ENCODE measurements at regions not wholly inside any gene's neighbourhood (a gene's known extent, or its start where the extent isn't known, plus 50 kb on each side); places are given as distances from the start of the nearest gene placed in this dataset.

GRCh38 chr4:117610706-117611308, 423.5 kb upstream of the NDST3 start:
- no peak overlapping the region for H3K27ac Mint-ChIP-seq
- DNase-seq = no peak
- peaks cover 23% of the 10 kb centered on the region for H3K9me3 Mint-ChIP-seq
- TF ChIP-seq, protein P1, sequence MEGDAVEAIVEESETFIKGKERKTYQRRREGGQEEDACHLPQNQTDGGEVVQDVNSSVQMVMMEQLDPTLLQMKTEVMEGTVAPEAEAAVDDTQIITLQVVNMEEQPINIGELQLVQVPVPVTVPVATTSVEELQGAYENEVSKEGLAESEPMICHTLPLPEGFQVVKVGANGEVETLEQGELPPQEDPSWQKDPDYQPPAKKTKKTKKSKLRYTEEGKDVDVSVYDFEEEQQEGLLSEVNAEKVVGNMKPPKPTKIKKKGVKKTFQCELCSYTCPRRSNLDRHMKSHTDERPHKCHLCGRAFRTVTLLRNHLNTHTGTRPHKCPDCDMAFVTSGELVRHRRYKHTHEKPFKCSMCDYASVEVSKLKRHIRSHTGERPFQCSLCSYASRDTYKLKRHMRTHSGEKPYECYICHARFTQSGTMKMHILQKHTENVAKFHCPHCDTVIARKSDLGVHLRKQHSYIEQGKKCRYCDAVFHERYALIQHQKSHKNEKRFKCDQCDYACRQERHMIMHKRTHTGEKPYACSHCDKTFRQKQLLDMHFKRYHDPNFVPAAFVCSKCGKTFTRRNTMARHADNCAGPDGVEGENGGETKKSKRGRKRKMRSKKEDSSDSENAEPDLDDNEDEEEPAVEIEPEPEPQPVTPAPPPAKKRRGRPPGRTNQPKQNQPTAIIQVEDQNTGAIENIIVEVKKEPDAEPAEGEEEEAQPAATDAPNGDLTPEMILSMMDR (IDR thresholded peaks at IDR 0.05) = no peak
- H3K4me1 Mint-ChIP-seq = no peaks in the 10 kb centered on the region
- no peak overlapping the region for H3K4me3 Mint-ChIP-seq
- peaks cover 3% of the 10 kb centered on the region for H3K27me3 Mint-ChIP-seq (ENCODE audit: low read depth, poor library complexity)
- no peaks in the 10 kb centered on the region for H3K36me3 Mint-ChIP-seq (ENCODE audit: low read depth)

- Mint-ChIP-seq H3K27me3 (ENCODE audit: low read depth, poor library complexity) (no peaks in the 10 kb centered on the region), H3K9me3 (peaks cover 25% of the 10 kb centered on the region), H3K36me3 (ENCODE audit: low read depth) (no peaks in the 10 kb centered on the region), H3K4me1 (peaks cover 12% of the 10 kb centered on the region), H3K4me3 (no peak overlapping the region), H3K27ac (no peak overlapping the region)
- no peak for DNase-seq
- TF ChIP-seq, protein P1 (IDR thresholded peaks at IDR 0.05) = no peak
These were observed 412.6 kb upstream of the NDST3 start for GRCh38 chr4:117621673-117622072.

DNA sequence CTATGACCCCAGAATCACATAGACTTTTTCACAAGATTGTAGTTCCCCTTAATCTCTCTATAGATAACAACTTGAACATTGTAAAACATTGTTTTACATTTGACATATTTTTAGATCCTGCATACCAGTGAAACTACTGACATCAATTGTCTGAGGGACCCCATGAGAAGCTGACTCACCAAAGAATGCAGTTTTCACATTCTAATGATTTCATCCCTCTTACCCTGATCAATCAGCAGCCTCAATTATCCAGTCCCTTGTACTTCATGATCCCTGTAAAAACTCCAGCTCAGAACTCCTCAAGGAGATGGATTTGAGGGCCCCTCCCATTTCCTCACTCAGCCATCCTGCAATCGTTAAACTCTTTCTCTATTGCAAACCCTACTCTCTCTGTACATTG, 411.0 kb upstream of the NDST3 start:
- Mint-ChIP-seq H3K9me3 (peaks cover 15% of the 10 kb centered on the region), H3K4me3 (no peak overlapping the region), H3K27me3 (ENCODE audit: low read depth, poor library complexity) (no peaks in the 10 kb centered on the region), H3K4me1 (peaks cover 12% of the 10 kb centered on the region), H3K36me3 (ENCODE audit: low read depth) (no peaks in the 10 kb centered on the region), H3K27ac (peak overlapping the region; percentile 8)
- no peak for DNase-seq
- TF ChIP-seq, protein P1 (IDR thresholded peaks at IDR 0.05) = no peak

DNA sequence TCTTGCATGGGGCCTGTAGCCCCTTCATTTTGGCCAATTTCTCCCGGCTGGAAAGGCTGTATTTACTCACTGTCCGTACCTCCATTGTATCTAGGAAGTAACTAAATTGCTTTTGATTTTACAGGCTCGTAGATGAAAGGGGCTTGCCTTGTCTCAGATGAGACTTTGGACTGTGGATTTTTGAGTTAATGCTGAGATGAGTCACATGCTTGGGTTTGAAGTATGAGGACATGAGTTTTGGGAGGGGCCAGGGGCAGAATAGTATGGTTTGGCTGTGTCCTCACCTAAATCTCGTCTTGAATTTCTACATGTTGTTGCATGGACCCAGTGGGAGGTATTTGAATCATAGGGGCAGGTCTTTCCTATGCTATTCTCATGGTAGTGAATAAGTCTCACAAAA, 407.6 kb upstream of the NDST3 start:
- no peak for DNase-seq
- peaks cover 14% of the 10 kb centered on the region for H3K9me3 Mint-ChIP-seq
- no peaks in the 10 kb centered on the region for H3K36me3 Mint-ChIP-seq (ENCODE audit: low read depth)
- TF ChIP-seq, protein P1 (IDR thresholded peaks at IDR 0.05) = no peak
- no peak overlapping the region for H3K4me3 Mint-ChIP-seq
- H3K27me3 Mint-ChIP-seq (ENCODE audit: low read depth, poor library complexity) = no peaks in the 10 kb centered on the region
- peaks cover 12% of the 10 kb centered on the region for H3K4me1 Mint-ChIP-seq
- no peak overlapping the region for H3K27ac Mint-ChIP-seq

GRCh38 chr4:117634716-117635115, 399.6 kb upstream of the NDST3 start:
- TF ChIP-seq, protein P1 (IDR thresholded peaks at IDR 0.05) = no peak
- Mint-ChIP-seq H3K4me1 (no peaks in the 10 kb centered on the region), H3K4me3 (no peak overlapping the region), H3K27me3 (ENCODE audit: low read depth, poor library complexity) (no peaks in the 10 kb centered on the region), H3K27ac (no peak overlapping the region), H3K9me3 (peaks cover 5% of the 10 kb centered on the region), H3K36me3 (ENCODE audit: low read depth) (no peaks in the 10 kb centered on the region)
- no peak for DNase-seq

DNA sequence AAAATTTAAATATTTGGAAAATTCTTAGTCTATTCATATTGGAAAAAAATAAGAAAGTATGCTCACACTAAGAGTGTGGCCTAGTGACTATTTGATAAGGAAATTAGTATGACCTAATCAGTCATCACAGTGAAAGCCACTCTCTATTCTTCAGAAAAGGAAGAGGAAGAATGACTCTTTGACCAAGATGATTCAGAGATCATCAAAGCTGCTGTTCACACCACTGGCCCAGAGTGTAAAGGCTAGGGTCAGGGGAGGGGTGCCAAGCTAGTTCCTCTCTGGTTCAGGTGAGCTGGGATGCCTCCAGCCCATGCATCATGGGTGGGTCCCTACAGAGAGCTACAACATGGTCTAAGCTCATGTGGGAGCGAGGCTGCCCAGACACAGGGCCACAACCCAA, 396.9 kb upstream of the NDST3 start:
- no peaks in the 10 kb centered on the region for H3K9me3 Mint-ChIP-seq
- H3K4me3 Mint-ChIP-seq = no peak overlapping the region
- H3K4me1 Mint-ChIP-seq = no peaks in the 10 kb centered on the region
- H3K27ac Mint-ChIP-seq = no peak overlapping the region
- H3K27me3 Mint-ChIP-seq (ENCODE audit: low read depth, poor library complexity) = no peaks in the 10 kb centered on the region
- no peak for DNase-seq
- H3K36me3 Mint-ChIP-seq (ENCODE audit: low read depth) = no peaks in the 10 kb centered on the region
- TF ChIP-seq, protein P1 (IDR thresholded peaks at IDR 0.05) = no peak
